HUES48 (cell line): ENCODE measurements at regions not wholly inside any gene's neighbourhood (a gene's known extent, or its start where the extent isn't known, plus 50 kb on each side); places are given as distances from the start of the nearest gene placed in this dataset.

Experiments
- H3K27ac ChIP-seq: one replicate; pipeline ENCODE4 v1.7.0; 2013; ENCODE audit warnings: low read depth, low read length, inconsistent platforms
- H3K27me3 ChIP-seq: 2 replicates; pipeline ENCODE4 v1.6.1; 2013; ENCODE audit warnings: mild to moderate bottlenecking, low read length; ENCODE audit not compliant: control insufficient read depth, insufficient read depth
- H3K36me3 ChIP-seq: 2 replicates; pipeline ENCODE4 v1.6.1; 2013; ENCODE audit warnings: low read length; ENCODE audit not compliant: control insufficient read depth, insufficient read depth
- H3K4me1 ChIP-seq: 2 replicates; pipeline ENCODE4 v1.6.1; 2013; ENCODE audit warnings: mild to moderate bottlenecking, low read length; ENCODE audit not compliant: control insufficient read depth, insufficient read depth
- H3K4me3 ChIP-seq: 2 replicates; pipeline ENCODE4 v1.5.1; 2013; ENCODE audit warnings: mild to moderate bottlenecking, low read depth, low read length
- H3K9ac ChIP-seq: 2 replicates; pipeline ENCODE4 v1.6.1; 2013; ENCODE audit warnings: mild to moderate bottlenecking, low read depth, low read length, moderate library complexity
- H3K9me3 ChIP-seq: 2 replicates; pipeline ENCODE4 v1.6.1; 2013; ENCODE audit warnings: low read length; ENCODE audit not compliant: control insufficient read depth, insufficient read depth

GRCh38 chr4:115918149-115918548 lies 804.7 kb upstream of the NDST4 start:
- no peak overlapping the region for H3K27ac ChIP-seq
- H3K36me3 ChIP-seq = no peaks in the 10 kb centered on the region
- no peaks in the 10 kb centered on the region for H3K9me3 ChIP-seq
- no peaks in the 10 kb centered on the region for H3K27me3 ChIP-seq
- H3K9ac ChIP-seq = no peak overlapping the region
- H3K4me3 ChIP-seq = no peak overlapping the region
- no peaks in the 10 kb centered on the region for H3K4me1 ChIP-seq

GRCh38 chr4:115906428-115906827 lies 793.0 kb upstream of the NDST4 start:
- no peaks in the 10 kb centered on the region for H3K36me3 ChIP-seq
- no peaks in the 10 kb centered on the region; the same call in 1 of the 2 replicates for H3K9me3 ChIP-seq
- no peaks in the 10 kb centered on the region for H3K27me3 ChIP-seq
- H3K9ac ChIP-seq = no peak overlapping the region
- H3K27ac ChIP-seq = no peak overlapping the region
- H3K4me3 ChIP-seq = no peak overlapping the region
- no peaks in the 10 kb centered on the region for H3K4me1 ChIP-seq

- Histone ChIP-seq H3K9ac (no peak overlapping the region), H3K9me3 (no peaks in the 10 kb centered on the region), H3K27ac (no peak overlapping the region), H3K4me3 (no peak overlapping the region), H3K27me3 (no peaks in the 10 kb centered on the region), H3K36me3 (no peaks in the 10 kb centered on the region), H3K4me1 (no peaks in the 10 kb centered on the region)
These were observed 770.4 kb upstream of the NDST4 start for GRCh38 chr4:115883847-115884246.

DNA sequence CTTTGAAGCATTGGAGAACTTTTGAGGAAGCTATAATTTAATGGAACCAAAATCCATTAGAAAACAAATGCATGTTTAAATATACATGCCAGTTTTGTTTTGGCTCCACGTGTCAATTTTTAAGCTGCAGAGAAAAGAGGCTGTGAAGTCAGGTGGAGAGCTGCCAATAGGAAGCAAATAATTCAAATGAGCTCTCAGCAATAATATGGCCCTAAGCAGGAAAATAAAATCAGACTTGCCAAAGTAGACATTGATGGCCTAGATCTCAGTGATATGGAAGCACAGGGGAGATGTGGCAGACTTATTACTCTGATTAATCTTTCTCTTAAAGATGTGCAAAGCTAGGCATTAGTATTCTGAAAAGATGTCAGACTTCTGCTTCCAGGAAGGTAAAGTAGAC lies 769.8 kb upstream of the NDST4 start:
- H3K4me1 ChIP-seq = no peaks in the 10 kb centered on the region
- H3K9me3 ChIP-seq = no peaks in the 10 kb centered on the region
- H3K9ac ChIP-seq = no peak overlapping the region
- H3K36me3 ChIP-seq = no peaks in the 10 kb centered on the region
- no peaks in the 10 kb centered on the region for H3K27me3 ChIP-seq
- H3K27ac ChIP-seq = no peak overlapping the region
- H3K4me3 ChIP-seq = no peak overlapping the region

- H3K9me3 ChIP-seq = no peaks in the 10 kb centered on the region
- no peaks in the 10 kb centered on the region for H3K27me3 ChIP-seq
- no peaks in the 10 kb centered on the region for H3K36me3 ChIP-seq
- no peak overlapping the region for H3K4me3 ChIP-seq
- no peak overlapping the region for H3K9ac ChIP-seq
- H3K4me1 ChIP-seq = no peaks in the 10 kb centered on the region
- no peak overlapping the region for H3K27ac ChIP-seq
These were observed 759.6 kb upstream of the NDST4 start for GRCh38 chr4:115873048-115873447.

DNA sequence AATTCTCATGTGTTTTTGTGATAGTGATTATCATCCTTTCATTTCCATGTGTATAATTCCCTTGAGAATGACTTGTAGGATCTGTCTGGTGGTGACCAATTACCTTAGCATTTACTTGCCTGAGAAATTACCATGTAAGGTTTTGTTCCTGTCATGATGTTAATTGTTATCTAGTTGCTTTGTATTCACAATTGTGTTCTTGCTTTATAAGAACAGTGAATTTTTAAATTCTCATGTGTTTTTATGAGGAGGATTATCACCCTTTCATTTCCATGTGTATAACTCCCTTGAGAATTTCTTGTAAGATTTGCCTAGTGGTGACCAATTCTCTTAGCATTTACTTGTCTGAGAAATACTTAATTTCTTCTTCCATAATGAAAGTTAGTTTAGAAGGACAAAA lies 758.2 kb upstream of the NDST4 start:
- Histone ChIP-seq H3K9ac (no peak overlapping the region), H3K4me3 (no peak overlapping the region), H3K9me3 (no peaks in the 10 kb centered on the region), H3K36me3 (no peaks in the 10 kb centered on the region), H3K4me1 (no peaks in the 10 kb centered on the region), H3K27me3 (no peaks in the 10 kb centered on the region), H3K27ac (no peak overlapping the region)

DNA sequence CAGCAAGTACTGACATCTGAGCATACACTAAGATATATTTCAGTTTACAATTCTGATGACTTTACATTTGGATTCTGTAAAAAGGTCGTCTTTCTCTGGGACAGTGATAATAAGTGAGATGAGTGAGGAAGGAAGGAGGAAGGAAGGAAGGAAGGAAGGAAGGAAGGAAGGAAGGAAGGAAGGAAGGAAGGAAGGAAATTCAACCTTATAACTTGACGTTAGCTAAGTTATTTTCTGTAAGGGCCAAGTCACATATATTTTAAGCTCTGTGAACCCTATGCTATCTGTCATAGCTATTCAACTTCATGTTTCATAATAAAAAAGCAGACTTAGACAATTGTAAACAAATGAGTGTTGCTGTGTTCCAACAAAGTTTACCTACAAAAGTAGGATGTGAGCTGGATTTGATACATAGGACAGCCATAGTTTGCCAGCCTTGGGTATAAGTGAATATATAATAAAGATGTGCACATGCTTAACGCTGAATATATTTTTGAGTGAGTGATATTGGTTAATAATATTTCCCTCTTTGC lies 753.0 kb upstream of the NDST4 start:
- Histone ChIP-seq H3K27me3 (no peaks in the 10 kb centered on the region), H3K36me3 (no peaks in the 10 kb centered on the region), H3K4me1 (no peaks in the 10 kb centered on the region), H3K9me3 (no peaks in the 10 kb centered on the region), H3K4me3 (no peak overlapping the region), H3K27ac (no peak overlapping the region), H3K9ac (no peak overlapping the region)

DNA sequence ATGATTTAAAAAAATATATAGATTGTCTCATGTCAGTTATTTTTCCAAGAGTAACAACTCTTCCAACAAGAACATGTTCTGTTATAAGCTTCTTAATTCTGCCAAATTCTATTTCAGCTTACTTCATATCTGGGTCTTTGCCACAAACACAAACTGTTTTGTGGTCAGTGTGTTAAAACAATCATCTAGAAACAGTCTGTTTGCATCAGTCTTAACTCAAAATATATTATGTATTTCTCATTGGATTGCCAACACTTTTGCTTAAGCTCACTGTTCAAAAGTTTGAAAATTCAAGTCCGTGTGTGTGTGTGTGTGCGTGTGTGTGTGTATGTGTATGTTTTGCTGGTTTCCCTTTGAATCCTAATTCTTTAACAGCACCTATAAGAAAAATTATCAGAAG lies 752.3 kb upstream of the NDST4 start:
- H3K9me3 ChIP-seq = no peaks in the 10 kb centered on the region
- no peak overlapping the region for H3K9ac ChIP-seq
- no peak overlapping the region for H3K4me3 ChIP-seq
- no peak overlapping the region for H3K27ac ChIP-seq
- no peaks in the 10 kb centered on the region for H3K4me1 ChIP-seq
- H3K27me3 ChIP-seq = no peaks in the 10 kb centered on the region
- no peaks in the 10 kb centered on the region for H3K36me3 ChIP-seq

DNA sequence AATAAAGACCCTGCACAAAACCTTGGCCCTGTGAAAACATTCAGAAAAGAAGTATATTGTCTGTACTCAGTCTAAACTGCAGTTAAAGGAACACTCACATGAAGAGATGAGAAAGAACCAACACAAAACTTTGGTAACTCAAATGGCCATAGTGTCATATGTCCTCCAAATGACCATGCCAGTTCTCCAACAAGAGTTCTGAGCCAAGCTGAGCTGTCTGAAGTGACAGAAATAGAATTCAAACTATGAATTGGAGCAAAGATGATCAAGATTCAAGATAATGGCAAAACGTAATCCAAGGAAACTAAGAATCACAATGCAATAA lies 739.3 kb upstream of the NDST4 start:
- Histone ChIP-seq H3K27me3 (no peaks in the 10 kb centered on the region), H3K9ac (no peak overlapping the region), H3K36me3 (no peaks in the 10 kb centered on the region), H3K27ac (no peak overlapping the region), H3K9me3 (no peaks in the 10 kb centered on the region), H3K4me3 (no peak overlapping the region), H3K4me1 (peaks cover 2% of the 10 kb centered on the region; the same call in 1 of the 2 replicates)

GRCh38 chr4:115851918-115852766 lies 738.7 kb upstream of the NDST4 start:
- no peak overlapping the region for H3K4me3 ChIP-seq
- no peak overlapping the region for H3K27ac ChIP-seq
- H3K9ac ChIP-seq = no peak overlapping the region
- H3K27me3 ChIP-seq = no peaks in the 10 kb centered on the region
- H3K36me3 ChIP-seq = no peaks in the 10 kb centered on the region
- H3K9me3 ChIP-seq = no peaks in the 10 kb centered on the region
- H3K4me1 ChIP-seq = peaks cover 2% of the 10 kb centered on the region; the same call in 1 of the 2 replicates

GRCh38 chr4:115850799-115851509 lies 737.5 kb upstream of the NDST4 start:
- H3K27me3 ChIP-seq = no peaks in the 10 kb centered on the region
- no peaks in the 10 kb centered on the region for H3K9me3 ChIP-seq
- no peak overlapping the region for H3K9ac ChIP-seq
- no peak overlapping the region for H3K4me3 ChIP-seq
- H3K4me1 ChIP-seq = peaks cover 2% of the 10 kb centered on the region; the same call in 1 of the 2 replicates
- H3K36me3 ChIP-seq = no peaks in the 10 kb centered on the region
- H3K27ac ChIP-seq = no peak overlapping the region
